ENCODE measurements at regions not wholly inside any gene's neighbourhood (a gene's known extent, or its start where the extent isn't known, plus 50 kb on each side); places are given as distances from the start of the nearest gene placed in this dataset.

GRCh38 chr4:155546451-155546850, 120.2 kb upstream of the GUCY1A1 start:
- no peak for DNase-seq

- no peak for DNase-seq
Measured at GRCh38 chr4:155545456-155545855, 121.2 kb upstream of the GUCY1A1 start.

GRCh38 chr4:155544547-155544946, 122.1 kb upstream of the GUCY1A1 start:
- no peak for DNase-seq

DNA sequence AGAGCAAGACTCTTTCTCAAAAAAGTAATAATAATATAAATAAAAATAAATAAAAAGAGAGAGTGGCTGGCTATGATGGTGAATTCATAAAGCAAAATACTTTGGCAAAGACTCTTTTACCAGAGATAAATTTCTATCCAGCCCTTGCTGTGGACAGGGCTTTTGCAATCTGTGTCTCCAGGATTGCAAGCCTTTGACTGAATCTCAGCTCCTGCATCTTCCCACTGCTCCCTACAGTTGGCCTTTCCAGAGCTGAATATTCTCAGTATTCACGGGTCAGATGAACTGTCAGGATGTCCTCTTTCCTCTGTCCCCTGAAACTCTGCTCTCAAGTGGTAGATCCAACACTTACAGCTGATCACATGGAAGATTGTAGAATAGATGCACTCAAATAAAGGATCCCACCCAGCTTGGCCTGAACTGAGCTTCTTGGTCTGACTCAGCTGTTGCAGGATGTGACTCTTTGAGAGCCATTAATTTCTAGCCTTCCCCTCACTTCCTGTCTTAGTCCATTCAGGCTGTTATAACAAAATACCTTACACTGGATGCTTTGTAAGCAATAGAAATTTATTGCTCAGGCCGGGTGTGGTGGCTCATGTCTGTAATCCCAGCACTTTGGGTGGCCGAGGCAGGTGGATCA, 123.4 kb upstream of the GUCY1A1 start:
- DNase-seq, result no peak

GRCh38 chr4:155542415-155542814, 124.2 kb upstream of the GUCY1A1 start:
- DNase-seq, result no peak

GRCh38 chr4:155541716-155542115, 124.9 kb upstream of the GUCY1A1 start:
- DNase-seq, result no peak

- no peak for DNase-seq
Measured at GRCh38 chr4:155540698-155541097, 126.0 kb upstream of the GUCY1A1 start.

DNA sequence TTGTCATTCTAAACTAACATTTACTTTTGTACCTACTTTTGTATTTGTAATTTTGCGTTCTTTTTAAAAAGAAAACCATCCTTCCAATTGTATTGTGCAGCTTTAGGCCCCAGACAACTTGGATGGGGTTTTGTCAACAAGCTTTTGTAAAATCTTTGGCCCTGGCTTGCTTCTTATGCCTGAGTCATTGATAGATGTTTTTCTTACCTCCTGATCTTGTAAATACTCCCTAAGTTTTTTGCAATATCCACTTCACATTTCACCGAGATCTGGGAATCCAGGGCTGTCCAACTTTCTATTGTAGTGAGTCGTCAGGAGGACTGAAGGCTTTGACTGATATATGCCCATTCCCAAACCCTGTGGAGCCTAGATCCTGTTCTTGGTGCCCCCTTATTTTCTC, 126.9 kb upstream of the GUCY1A1 start:
- no peak for DNase-seq

GRCh38 chr4:155535802-155536454, 130.7 kb upstream of the GUCY1A1 start:
- no peak for DNase-seq

GRCh38 chr4:155532373-155533085, 134.1 kb upstream of the GUCY1A1 start:
- no peak for DNase-seq

GRCh38 chr4:155530857-155531256, 135.8 kb upstream of the GUCY1A1 start:
- no peak for DNase-seq

- DNase-seq, result no peak
Measured at GRCh38 chr4:155530290-155530689, 136.4 kb upstream of the GUCY1A1 start.

DNA sequence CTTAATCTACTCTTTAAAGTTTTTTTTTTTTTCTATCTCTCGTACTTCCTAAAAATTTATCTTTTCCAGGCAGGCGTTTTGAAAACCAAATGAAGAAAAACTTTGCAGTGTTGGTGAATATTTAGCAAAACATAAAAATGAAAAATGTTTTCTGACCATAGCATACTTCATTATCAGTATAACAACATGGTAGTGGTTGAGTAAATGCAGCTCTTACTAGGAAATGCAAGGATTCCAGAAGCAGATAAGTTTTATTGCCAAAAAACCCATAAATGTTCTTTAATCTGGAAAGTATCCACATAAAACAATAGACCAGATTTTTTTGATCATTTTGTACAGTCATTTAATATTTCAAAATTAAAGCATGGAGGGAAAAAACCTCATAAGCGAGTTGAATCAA, 136.9 kb upstream of the GUCY1A1 start:
- no peak for DNase-seq

DNA sequence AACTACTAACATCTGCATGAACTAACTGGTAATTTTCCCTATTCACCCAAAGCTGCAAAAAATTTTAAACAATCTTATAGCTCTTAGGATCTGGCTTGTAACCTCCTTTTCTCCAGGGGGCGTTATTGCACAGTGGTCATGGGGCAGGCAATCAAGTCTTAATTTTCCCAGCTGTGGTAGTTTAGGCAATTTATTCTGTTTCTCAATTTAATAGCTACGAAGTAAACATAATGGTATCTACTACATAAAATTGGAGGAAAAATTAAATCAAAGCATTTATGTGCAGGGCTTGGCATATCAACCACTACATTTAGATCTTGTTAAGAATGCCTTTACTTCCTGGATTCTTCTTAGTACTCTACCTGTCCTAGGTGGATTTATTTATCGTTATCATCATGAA, 137.4 kb upstream of the GUCY1A1 start:
- DNase-seq, result no peak

GRCh38 chr4:155526452-155527169, 140.0 kb upstream of the GUCY1A1 start:
- DNase-seq, result no peak

DNA sequence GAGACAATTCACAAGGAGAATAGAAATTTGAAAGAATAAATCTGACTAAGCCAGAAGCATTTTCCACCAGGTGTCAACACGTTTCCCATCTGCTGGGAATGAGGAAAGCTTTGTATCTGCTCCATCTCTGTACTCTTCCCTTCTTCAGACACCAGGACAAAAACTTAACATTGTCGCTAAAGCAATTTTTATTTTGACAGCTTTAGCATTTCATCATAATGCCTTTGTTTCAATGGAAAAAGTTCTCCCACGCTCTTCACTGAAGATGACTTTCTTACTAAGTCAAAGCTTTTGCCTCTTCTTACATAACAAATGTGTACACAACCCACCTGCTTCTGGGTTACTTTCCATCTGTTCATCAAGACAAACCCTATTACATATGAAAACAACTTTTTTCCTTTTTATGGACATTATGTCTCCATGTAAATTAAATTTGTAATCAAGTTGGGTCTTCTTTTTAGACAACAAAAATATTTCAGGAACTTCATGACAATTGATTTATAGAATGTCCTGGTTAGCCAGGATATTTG, 141.7 kb upstream of the GUCY1A1 start:
- no peak for DNase-seq

DNA sequence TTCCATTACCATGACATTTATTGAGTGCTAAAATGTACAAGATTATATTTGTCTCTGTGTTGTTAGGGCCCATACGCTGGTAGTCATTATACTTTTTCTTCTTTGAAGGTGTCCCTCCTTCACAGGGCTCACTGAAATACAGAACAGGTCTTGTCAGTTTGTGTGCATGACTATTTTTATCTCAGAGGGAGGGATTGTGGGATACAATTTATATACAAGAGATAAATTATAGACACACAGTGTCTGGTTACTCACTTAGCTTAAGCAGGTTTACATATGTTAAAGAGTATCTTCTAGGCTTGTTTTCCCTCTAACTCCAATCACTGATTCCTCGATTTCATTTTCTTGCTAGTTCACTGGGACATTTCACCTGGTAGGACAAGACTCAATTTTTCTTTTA, 143.3 kb upstream of the GUCY1A1 start:
- DNase-seq, result no peak

DNA sequence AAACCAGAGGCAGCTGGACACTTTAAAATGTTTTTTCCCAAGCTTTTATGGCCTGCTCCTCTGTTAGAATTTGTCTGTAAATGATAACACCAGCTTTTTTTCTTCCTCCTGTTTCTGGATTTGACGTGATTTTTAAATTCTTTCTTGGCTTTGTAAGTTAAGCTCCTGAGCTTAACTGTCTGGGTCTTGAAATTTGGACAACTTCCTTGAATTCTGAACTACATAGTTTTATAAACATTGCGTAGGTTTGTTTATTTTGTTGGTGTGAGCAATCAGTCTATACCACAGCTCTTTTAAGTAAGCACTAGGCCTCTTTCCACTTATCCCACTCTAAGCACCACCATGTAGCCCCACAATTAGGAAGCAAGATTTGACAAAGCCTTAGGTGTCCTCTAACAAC, 144.4 kb upstream of the GUCY1A1 start:
- DNase-seq, result no peak

DNA sequence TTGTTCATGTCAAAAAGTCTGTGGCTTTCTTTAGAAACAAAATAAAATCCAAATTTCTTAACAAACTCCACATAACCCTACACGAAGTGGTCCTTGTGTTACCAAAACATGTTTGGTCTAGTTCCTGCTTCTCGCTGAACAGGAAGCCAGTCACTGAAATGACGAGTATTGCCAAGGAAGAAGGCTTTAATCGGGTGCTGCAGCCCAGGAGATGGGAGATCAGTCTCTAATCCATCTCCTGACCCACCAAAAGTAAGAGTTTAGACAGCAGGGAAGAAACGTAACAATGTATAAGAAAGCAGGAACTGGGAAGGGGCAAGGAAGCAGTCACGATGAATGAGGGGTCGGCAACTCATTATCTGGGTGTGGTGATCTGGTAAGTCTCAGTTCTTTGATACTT, 144.6 kb upstream of the MAP9 start:
- no peak for DNase-seq

DNA sequence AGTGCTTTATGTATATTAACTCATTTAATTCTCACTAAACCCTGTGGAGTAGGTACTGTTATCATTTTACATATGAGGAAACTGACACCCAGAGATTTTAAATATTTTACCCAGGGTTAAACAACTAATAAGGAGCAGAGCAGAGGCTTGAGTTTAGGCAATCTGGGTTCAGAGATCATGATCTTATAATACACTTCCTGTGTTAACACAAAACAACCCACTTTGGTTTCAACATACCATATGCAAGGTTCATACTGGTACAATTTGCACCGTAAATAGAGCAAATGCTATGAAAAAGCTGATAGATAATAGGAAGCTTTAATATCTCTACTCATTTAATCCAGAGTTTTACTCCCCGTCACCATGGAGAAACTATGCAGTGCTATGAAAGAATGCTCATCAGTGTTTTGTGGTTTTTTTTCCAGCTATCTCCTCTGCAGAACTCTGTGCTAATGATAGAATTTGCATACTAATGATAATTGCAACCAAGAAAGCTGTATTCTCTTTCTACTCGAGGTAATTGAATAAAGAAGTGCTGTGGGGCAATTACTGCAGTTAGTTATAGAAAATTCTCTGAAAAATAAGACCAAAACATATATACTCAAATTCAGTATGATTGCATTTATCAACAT, 138.8 kb upstream of the MAP9 start:
- no peak for DNase-seq

DNA sequence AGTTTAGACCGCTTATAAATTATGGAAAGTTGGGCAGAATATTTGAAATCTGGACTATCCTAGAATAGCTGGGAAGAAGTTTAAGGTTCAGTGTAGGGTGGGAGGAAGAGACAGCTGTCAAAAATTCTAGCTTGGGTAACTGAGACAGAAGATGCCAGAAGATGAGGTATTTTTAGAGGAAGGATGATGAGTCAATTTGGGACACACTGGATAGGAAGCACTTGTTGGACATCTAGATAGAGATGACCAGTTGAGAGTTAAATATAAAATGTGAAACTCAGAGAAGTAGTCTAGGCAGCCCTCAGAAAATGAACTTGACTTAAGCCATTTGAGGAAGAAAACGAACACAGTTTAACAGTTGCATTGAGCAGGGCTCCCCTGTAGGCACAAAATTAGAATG, 137.9 kb upstream of the MAP9 start:
- no peak for DNase-seq

DNA sequence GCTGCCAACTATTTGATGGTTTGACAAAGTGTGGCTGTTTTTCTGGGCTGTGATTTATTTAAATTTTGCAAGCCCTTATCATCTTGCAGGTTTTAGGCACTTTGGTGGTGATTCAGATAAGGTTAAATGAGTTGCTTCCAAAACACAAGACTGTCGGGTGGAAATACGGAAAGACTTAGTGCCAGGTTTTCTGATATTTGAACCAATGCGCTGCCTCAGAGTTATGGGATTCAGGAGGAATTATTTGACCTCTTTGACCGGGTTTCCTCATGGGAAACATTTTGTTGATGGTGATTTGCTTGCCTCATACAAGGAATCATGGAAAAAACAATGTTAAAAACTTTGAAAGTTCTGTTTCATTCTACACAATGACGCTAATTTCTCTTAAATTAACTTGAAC, 136.1 kb upstream of the MAP9 start:
- DNase-seq, result no peak

- no peak for DNase-seq
Measured at GRCh38 chr4:155512046-155512445, 135.3 kb upstream of the MAP9 start.
